ENCODE measurements at regions not wholly inside any gene's neighbourhood (a gene's known extent, or its start where the extent isn't known, plus 50 kb on each side); places are given as distances from the start of the nearest gene placed in this dataset.
"Not testable (repeated sequence)": the region's sequence is repeated elsewhere in the genome, so short reads cannot be mapped to it uniquely, and the experiment has no call there.

DNA sequence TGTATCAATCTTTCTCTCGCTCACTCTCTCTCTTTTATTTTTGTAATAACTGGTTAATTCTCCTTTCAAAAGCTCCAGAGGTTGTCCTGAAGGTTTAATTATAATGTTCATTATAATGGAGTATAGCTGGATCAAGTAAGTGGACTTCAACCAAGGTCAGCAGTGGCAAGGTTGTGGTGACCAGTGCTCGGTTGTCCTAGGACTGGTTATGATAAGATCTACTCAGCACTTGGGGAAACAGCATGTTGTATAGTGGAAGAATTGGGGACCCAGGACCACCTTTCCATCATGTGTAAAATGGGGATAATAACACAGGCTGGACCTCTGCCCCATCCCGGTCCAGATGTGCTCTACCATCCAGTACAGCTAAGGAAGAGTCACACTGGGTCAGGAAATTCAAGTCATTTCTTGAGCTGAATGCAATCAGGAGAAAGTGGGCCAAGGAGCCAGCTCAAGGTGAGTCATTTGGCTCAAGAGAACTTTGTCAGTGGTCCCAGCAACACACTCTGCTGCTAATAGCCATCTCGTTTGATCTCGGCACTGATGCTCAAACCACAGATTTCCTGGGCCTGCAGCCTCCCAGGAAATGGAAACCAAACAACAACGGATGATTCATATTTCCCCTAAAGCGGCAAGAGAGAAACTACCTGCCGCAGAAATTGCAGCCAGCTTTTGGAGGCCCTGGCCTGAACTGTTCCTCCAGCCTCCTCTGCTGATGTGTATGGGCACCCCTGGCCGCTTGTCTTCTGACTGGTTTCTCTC, 123.6 kb upstream of the RBPJ start:
- H3K4me3 ChIP-seq (ENCODE audit: control insufficient read depth, low read depth, low read length), result no peak overlapping the region
- DNase-seq (ENCODE audit: low read depth), result peak; percentile 79
- TF ChIP-seq CTCF (IDR thresholded peaks at IDR 0.05; ENCODE audit: control insufficient read depth, insufficient read depth, low read depth, low read length, missing control alignments), result no peak

GRCh38 chr4:26198931-26199330, 121.9 kb upstream of the RBPJ start:
- H3K4me3 ChIP-seq (ENCODE audit: control insufficient read depth, low read depth, low read length); DNase-seq (ENCODE audit: low read depth): not testable (repeated sequence)

DNA sequence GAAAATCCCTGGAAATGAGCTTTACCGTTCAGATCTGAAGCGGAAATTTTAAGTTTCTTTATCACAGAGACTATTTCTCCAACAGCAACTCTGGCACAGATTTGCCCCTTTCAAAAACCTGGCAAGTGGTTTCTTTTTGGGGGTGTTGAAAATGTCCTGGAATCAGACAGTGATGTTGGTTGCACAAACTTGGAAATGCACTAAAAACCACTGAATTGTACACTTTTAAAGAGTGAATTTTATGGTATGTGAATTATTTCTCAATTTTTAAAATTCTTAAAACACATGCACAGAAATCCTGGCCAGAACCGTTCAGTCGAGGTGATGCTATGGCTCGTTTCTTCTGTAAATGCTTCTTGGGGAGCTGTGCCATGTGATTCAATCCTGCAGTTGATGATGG, 121.2 kb upstream of the RBPJ start:
- H3K4me3 ChIP-seq (ENCODE audit: control insufficient read depth, low read depth, low read length), result no peak overlapping the region
- DNase-seq (ENCODE audit: low read depth), result no peak
- TF ChIP-seq CTCF (IDR thresholded peaks at IDR 0.05; ENCODE audit: control insufficient read depth, insufficient read depth, low read depth, low read length, missing control alignments), result no peak

- H3K4me3 ChIP-seq (ENCODE audit: control insufficient read depth, low read depth, low read length), result no peak overlapping the region
- TF ChIP-seq CTCF (IDR thresholded peaks at IDR 0.05; ENCODE audit: control insufficient read depth, insufficient read depth, low read depth, low read length, missing control alignments), result no peak
- no peak for DNase-seq (ENCODE audit: low read depth)
Measured at GRCh38 chr4:26201120-26201519, 119.7 kb upstream of the RBPJ start.

DNA sequence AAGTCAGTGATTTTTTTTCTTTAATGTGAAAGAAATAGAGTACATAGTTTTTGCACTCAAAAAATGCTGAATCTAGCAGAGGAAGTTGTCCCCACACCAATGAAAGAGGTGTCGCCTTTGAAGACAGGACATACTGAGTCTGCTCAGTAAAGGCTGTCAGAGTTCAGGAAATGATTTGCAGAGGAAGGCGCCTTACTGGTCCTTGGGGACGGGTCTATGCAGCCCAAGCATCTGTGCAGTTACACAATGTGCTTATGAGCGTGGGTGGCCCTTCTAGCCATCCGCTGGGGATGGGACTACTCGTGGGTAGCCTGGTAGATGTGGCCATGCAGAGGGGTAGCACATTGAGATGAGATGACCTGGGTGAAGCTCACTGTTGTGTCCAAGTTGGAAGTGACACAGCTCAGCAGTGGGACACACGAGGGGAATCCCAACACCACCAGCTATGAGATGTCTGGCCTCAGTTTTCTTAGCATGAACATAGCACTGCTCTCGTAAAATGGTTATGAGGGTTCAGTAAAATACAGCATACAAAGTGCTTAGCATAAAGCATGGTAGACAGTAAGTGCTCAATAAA, 116.5 kb upstream of the RBPJ start:
- no peak for TF ChIP-seq CTCF (IDR thresholded peaks at IDR 0.05; ENCODE audit: control insufficient read depth, insufficient read depth, low read depth, low read length, missing control alignments)
- DNase-seq (ENCODE audit: low read depth), result no peak
- no peak overlapping the region for H3K4me3 ChIP-seq (ENCODE audit: control insufficient read depth, low read depth, low read length)

DNA sequence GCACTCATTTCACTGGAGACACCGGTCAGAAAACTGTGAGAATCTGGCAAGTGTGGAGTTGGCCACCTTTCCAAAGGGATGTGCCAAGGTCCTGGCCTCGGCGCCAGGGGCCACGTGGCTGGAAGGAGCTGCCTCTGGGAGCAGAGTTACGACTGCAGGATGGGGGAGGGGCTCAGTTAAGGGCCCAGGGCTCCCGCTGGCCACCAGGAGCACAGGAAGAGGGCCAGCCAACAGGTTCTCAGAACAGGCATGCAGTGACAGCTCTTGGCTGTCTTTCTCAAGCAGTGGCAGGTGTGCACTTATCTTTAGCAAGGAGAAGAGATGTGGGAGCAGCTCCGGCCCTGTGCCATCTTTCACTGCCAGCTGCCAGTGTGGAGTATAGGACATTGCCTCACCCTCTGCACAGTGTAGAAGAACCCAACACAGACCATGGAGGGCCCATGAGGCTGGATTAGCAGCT, 115.9 kb upstream of the RBPJ start:
- H3K4me3 ChIP-seq (ENCODE audit: control insufficient read depth, low read depth, low read length), result no peak overlapping the region
- TF ChIP-seq CTCF (IDR thresholded peaks at IDR 0.05; ENCODE audit: control insufficient read depth, insufficient read depth, low read depth, low read length, missing control alignments), result no peak
- DNase-seq (ENCODE audit: low read depth), result no peak

DNA sequence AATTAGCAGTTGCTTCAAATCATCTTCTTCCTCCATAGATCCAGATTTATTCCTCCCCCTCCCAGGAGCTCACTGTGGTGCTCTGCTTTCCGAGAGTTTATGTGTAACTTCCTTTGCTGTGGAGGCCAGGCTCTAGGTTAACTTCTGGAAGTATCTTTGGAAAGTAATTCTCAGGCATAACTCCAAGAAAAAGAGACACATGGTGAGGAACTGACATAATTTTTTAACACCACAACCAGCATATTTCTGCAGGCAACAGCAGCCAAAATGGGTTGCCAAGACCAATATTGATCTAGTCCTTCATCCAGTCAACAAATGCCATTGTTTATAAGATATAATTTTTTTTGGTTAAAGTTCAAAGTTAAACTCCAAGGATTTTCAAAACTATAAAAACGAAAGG, 114.5 kb upstream of the RBPJ start:
- H3K4me3 ChIP-seq (ENCODE audit: control insufficient read depth, low read depth, low read length), result no peak overlapping the region
- DNase-seq (ENCODE audit: low read depth), result peak; percentile 61
- no peak for TF ChIP-seq CTCF (IDR thresholded peaks at IDR 0.05; ENCODE audit: control insufficient read depth, insufficient read depth, low read depth, low read length, missing control alignments)

All from AG09309 (cell line).